ENCODE measurements at regions not wholly inside any gene's neighbourhood (a gene's known extent, or its start where the extent isn't known, plus 50 kb on each side); places are given as distances from the start of the nearest gene placed in this dataset.
A peak's percentile ranks its signal among the peaks of the same experiment; 100 is the strongest.

GRCh38 chr3:67790043-67790442 is 135.6 kb upstream of the SUCLG2 start:
- Histone ChIP-seq H3K36me3 (ENCODE audit: insufficient read depth, low read length) (no peaks in the 10 kb centered on the region), H3K79me2 (ENCODE audit: insufficient read depth, low read depth, low read length) (no peaks in the 10 kb centered on the region), H4K20me1 (ENCODE audit: insufficient read depth, low read length) (no peaks in the 10 kb centered on the region), H3K4me2 (ENCODE audit: low read length) (no peak overlapping the region), H3K9me3 (ENCODE audit: low read length) (no peaks in the 10 kb centered on the region), H3K9me2 (ENCODE audit: insufficient read depth, low read length) (no peaks in the 10 kb centered on the region), H3K4me1 (ENCODE audit: insufficient read depth, low read length, poor library complexity, severe bottlenecking) (no peaks in the 10 kb centered on the region), H3K4me3 (ENCODE audit: low read depth, low read length, poor library complexity, severe bottlenecking) (no peak overlapping the region), H3K27ac (ENCODE audit: low read depth, low read length, poor library complexity, severe bottlenecking) (no peak overlapping the region), H2AFZ (ENCODE audit: low read length) (no peak overlapping the region)
- BruUV-seq (replicated peaks): no TSS peak
- TF ChIP-seq EZH2phosphoT487 (IDR thresholded peaks at IDR 0.05; ENCODE audit: borderline replicate concordance, low read depth, low read length): no peak
- TF ChIP-seq CTCF (conservative IDR thresholded peaks at IDR 0.05; ENCODE audit: low read length): peak; percentile 84
- peak; percentile 54 for DNase-seq (ENCODE audit: low spot score)
- POLR2A ChIA-PET: interaction anchor here (0.6 to 0.9 kb wide), 4 partner anchors 210 to 850 kb away, joined by 3 to 4 read pairs (median 3); no protein-coding TSS in a partner anchor
- CTCF ChIA-PET (ENCODE audit: unreplicated experiment): interaction anchor here (1.3 kb wide), 1 partner anchor 405 kb away, joined by 3 read pairs; no protein-coding TSS in a partner anchor
- intact Hi-C loops (cut with micrococcal nuclease; ENCODE audit: unreplicated experiment): loop anchor here (1.0 to 2.0 kb wide), 3 partner anchors 195 to 675 kb away; no protein-coding TSS in a partner anchor

- Histone ChIP-seq H3K9me3 (ENCODE audit: low read length) (no peaks in the 10 kb centered on the region), H3K9me2 (ENCODE audit: insufficient read depth, low read length) (no peaks in the 10 kb centered on the region), H2AFZ (ENCODE audit: low read length) (no peak overlapping the region), H3K79me2 (ENCODE audit: insufficient read depth, low read depth, low read length) (no peaks in the 10 kb centered on the region), H4K20me1 (ENCODE audit: insufficient read depth, low read length) (no peaks in the 10 kb centered on the region), H3K4me2 (ENCODE audit: low read length) (no peak overlapping the region), H3K36me3 (ENCODE audit: insufficient read depth, low read length) (no peaks in the 10 kb centered on the region), H3K4me3 (ENCODE audit: low read depth, low read length, poor library complexity, severe bottlenecking) (no peak overlapping the region), H3K4me1 (ENCODE audit: insufficient read depth, low read length, poor library complexity, severe bottlenecking) (no peaks in the 10 kb centered on the region), H3K27ac (ENCODE audit: low read depth, low read length, poor library complexity, severe bottlenecking) (no peak overlapping the region)
- intact Hi-C loops (cut with micrococcal nuclease; ENCODE audit: unreplicated experiment): no loop called here
- TF ChIP-seq EZH2phosphoT487 (IDR thresholded peaks at IDR 0.05; ENCODE audit: borderline replicate concordance, low read depth, low read length): no peak
- no peak for TF ChIP-seq CTCF (conservative IDR thresholded peaks at IDR 0.05; ENCODE audit: low read length)
- ChIA-PET CTCF (ENCODE audit: unreplicated experiment) (no interaction called here), POLR2A (no interaction called here)
- no TSS peak for BruUV-seq (replicated peaks)
- no peak for DNase-seq (ENCODE audit: low spot score)
Observed at GRCh38 chr3:67788396-67788795, 134.0 kb upstream of the SUCLG2 start.

- POLR2A ChIA-PET: interaction anchor here (0.5 to 0.7 kb wide), 2 partner anchors 455 to 481 kb away, joined by 3 read pairs; no protein-coding TSS in a partner anchor
- Histone ChIP-seq H3K4me1 (ENCODE audit: insufficient read depth, low read length, poor library complexity, severe bottlenecking) (no peaks in the 10 kb centered on the region), H3K9me3 (ENCODE audit: low read length) (0 out of 2 replicates have a peak, but pooled peaks cover 3% of the 10 kb centered on the region), H4K20me1 (ENCODE audit: insufficient read depth, low read length) (no peaks in the 10 kb centered on the region), H3K27ac (ENCODE audit: low read depth, low read length, poor library complexity, severe bottlenecking) (no peak overlapping the region), H3K9me2 (ENCODE audit: insufficient read depth, low read length) (no peaks in the 10 kb centered on the region), H3K4me2 (ENCODE audit: low read length) (no peak overlapping the region), H3K4me3 (ENCODE audit: low read depth, low read length, poor library complexity, severe bottlenecking) (no peak overlapping the region), H3K36me3 (ENCODE audit: insufficient read depth, low read length) (no peaks in the 10 kb centered on the region), H3K79me2 (ENCODE audit: insufficient read depth, low read depth, low read length) (no peaks in the 10 kb centered on the region), H2AFZ (ENCODE audit: low read length) (no peak overlapping the region)
- BruUV-seq (replicated peaks): no TSS peak
- TF ChIP-seq CTCF (conservative IDR thresholded peaks at IDR 0.05; ENCODE audit: low read length): no peak
- TF ChIP-seq EZH2phosphoT487 (IDR thresholded peaks at IDR 0.05; ENCODE audit: borderline replicate concordance, low read depth, low read length): no peak
- CTCF ChIA-PET (ENCODE audit: unreplicated experiment): no interaction called here
- no peak for DNase-seq (ENCODE audit: low spot score)
- intact Hi-C loops (cut with micrococcal nuclease; ENCODE audit: unreplicated experiment): no loop called here
Observed at GRCh38 chr3:67783281-67784250, 129.2 kb upstream of the SUCLG2 start.
